DOHH2 (cell line): ENCODE measurements at regions not wholly inside any gene's neighbourhood (a gene's known extent, or its start where the extent isn't known, plus 50 kb on each side); places are given as distances from the start of the nearest gene placed in this dataset.

Experiments
- CTCF ChIP-seq: fragments of 200-600 bp; sonication (generic); IDR thresholded peaks from one replicate; pipeline ENCODE4 v1.5.1; 2014; ENCODE audit warnings: antibody characterized with exemption, mild to moderate bottlenecking, low read depth, low read length; ENCODE audit not compliant: poor library complexity, severe bottlenecking
- EZH2phosphoT487 ChIP-seq: fragments of 200-600 bp; sonication (generic); IDR thresholded peaks from 2 replicates; pipeline ENCODE4 v1.6.1; 2017; ENCODE audit warnings: borderline replicate concordance, mild to moderate bottlenecking, antibody characterized with exemption, low read length, moderate library complexity, mixed read lengths

GRCh38 chr20:7437311-7437710 lies 502.9 kb downstream of the HAO1 start:
- no peak for TF ChIP-seq EZH2phosphoT487
- no peak for TF ChIP-seq CTCF
